CD14-positive monocyte (primary cell): ENCODE measurements at regions not wholly inside any gene's neighbourhood (a gene's known extent, or its start where the extent isn't known, plus 50 kb on each side); places are given as distances from the start of the nearest gene placed in this dataset.

Source experiments
- DNase-seq, 3 donors: peaks; one replicate each; pipeline ENCODE4 v3.0.0-alpha.2; 2011 to 2022
- H2AFZ ChIP-seq: 2 replicates; pipeline ENCODE4 v1.6.0; 2012; ENCODE audit warnings: mild to moderate bottlenecking, low read depth, low read length, inconsistent platforms; ENCODE audit not compliant: insufficient read depth, poor library complexity, severe bottlenecking
- H3K27ac ChIP-seq, 2 donors: 1 replicate in 1 of 2; 2 replicates in 1 of 2; pipeline ENCODE4 v1.5.1; 2012 to 2013; ENCODE audit warnings: low read length in 2 of 2, control low read depth in 1 of 2, inconsistent platforms in 1 of 2, low read depth in 1 of 2, mild to moderate bottlenecking in 1 of 2
- H3K27me3 ChIP-seq, 2 donors: one replicate each; pipeline versions ENCODE4 v1.6.0 to v1.6.1; 2011 to 2013; ENCODE audit warnings: low read length in 2 of 2; ENCODE audit not compliant: control insufficient read depth in 2 of 2, insufficient read depth in 2 of 2
- H3K36me3 ChIP-seq, 2 donors: replicated peaks in 1 of 2; 1 replicate in 1 of 2; 2 replicates in 1 of 2; pipeline versions ENCODE4 v1.5.1 to v1.6.1; 2012 to 2013; ENCODE audit warnings: low read length in 2 of 2, control low read depth in 1 of 2, inconsistent platforms in 1 of 2, mild to moderate bottlenecking in 1 of 2; ENCODE audit not compliant: insufficient read depth in 2 of 2, control insufficient read depth in 1 of 2
- H3K4me1 ChIP-seq, 2 donors: 1 replicate in 1 of 2; 2 replicates in 1 of 2; pipeline versions ENCODE4 v1.5.1 to v1.6.1; 2012 to 2013; ENCODE audit warnings: low read length in 2 of 2, control low read depth in 1 of 2, inconsistent platforms in 1 of 2, mild to moderate bottlenecking in 1 of 2, moderate library complexity in 1 of 2; ENCODE audit not compliant: insufficient read depth in 2 of 2, control insufficient read depth in 1 of 2
- H3K4me2 ChIP-seq: replicated peaks from 2 replicates; pipeline ENCODE3; 2012; ENCODE audit warnings: low read length, moderate library complexity, mild to moderate bottlenecking; ENCODE audit not compliant: poor library complexity, severe bottlenecking; ENCODE audit errors: extremely low read depth
- H3K4me3 ChIP-seq, 3 experiments: fragments of 200-600 bp in 1 of 3; sonication (generic) in 1 of 3; replicated peaks in 1 of 3; 1 replicate in 2 of 3; 2 replicates in 1 of 3; pipeline ENCODE4 v1.5.1; 2011 to 2013; ENCODE audit warnings: low read length in 3 of 3, mild to moderate bottlenecking in 3 of 3, control low read depth in 2 of 3, low read depth in 2 of 3, inconsistent platforms in 1 of 3, moderate library complexity in 1 of 3
- H3K79me2 ChIP-seq: 2 replicates; pipeline ENCODE4 v1.6.0; 2012; ENCODE audit warnings: mild to moderate bottlenecking, control low read depth, inconsistent platforms, low read length, moderate library complexity; ENCODE audit not compliant: insufficient read depth
- H3K9ac ChIP-seq: 2 replicates; pipeline ENCODE4 v1.6.0; 2017; ENCODE audit warnings: low read length, mild to moderate bottlenecking; ENCODE audit not compliant: insufficient read depth, poor library complexity, severe bottlenecking
- H3K9me3 ChIP-seq, 2 donors: replicated peaks in 1 of 2; 1 replicate in 1 of 2; 2 replicates in 1 of 2; pipeline versions ENCODE4 v1.5.1 to v1.6.1; 2012 to 2013; ENCODE audit warnings: low read length in 2 of 2, control low read depth in 1 of 2; ENCODE audit not compliant: control insufficient read depth in 1 of 2, insufficient read depth in 1 of 2
- H4K20me1 ChIP-seq: 2 replicates; pipeline ENCODE4 v1.6.0; 2012; ENCODE audit warnings: mild to moderate bottlenecking, low read length, control low read depth, moderate library complexity; ENCODE audit not compliant: insufficient read depth
- H3K27ac Mint-ChIP-seq, 7 donors: one replicate each; pipeline ENCODE4 v1.8.0; 2020; ENCODE audit warnings: mild to moderate bottlenecking in 7 of 7, mixed read lengths in 7 of 7, moderate library complexity in 6 of 7, inconsistent platforms in 2 of 7
- H3K27me3 Mint-ChIP-seq, 3 donors: one replicate each; pipeline ENCODE4 v1.8.0; 2021 to 2022; ENCODE audit warnings: low read depth in 3 of 3, mild to moderate bottlenecking in 3 of 3, mixed read lengths in 3 of 3, moderate library complexity in 3 of 3, inconsistent platforms in 1 of 3
- H3K36me3 Mint-ChIP-seq, 2 donors: one replicate each; pipeline ENCODE4 v1.8.0; 2020; ENCODE audit warnings: mixed read lengths in 2 of 2, inconsistent platforms in 1 of 2, mild to moderate bottlenecking in 1 of 2
- H3K4me1 Mint-ChIP-seq: one replicate; pipeline ENCODE4 v1.8.0; 2020; ENCODE audit warnings: mild to moderate bottlenecking, mixed read lengths
- H3K4me3 Mint-ChIP-seq, 2 donors: one replicate each; pipeline ENCODE4 v1.8.0; 2020; ENCODE audit warnings: mild to moderate bottlenecking in 2 of 2, mixed read lengths in 2 of 2, moderate library complexity in 1 of 2
- H3K9me3 Mint-ChIP-seq, 7 donors: one replicate each; pipeline ENCODE4 v1.8.0; 2020 to 2022; ENCODE audit warnings: mixed read lengths in 7 of 7, mild to moderate bottlenecking in 6 of 7, moderate library complexity in 6 of 7, inconsistent platforms in 2 of 7
- CTCF ChIP-seq: fragments of 200-600 bp; IDR thresholded peaks from one replicate; pipeline ENCODE4 v1.8.0; 2022; ENCODE audit warnings: antibody characterized with exemption, mild to moderate bottlenecking
- WGBS: methylation state at CpG from one replicate; pipeline ENCODE4 v1.1.5; 2013; ENCODE audit warnings: missing lambda C conversion rate; ENCODE audit not compliant: insufficient coverage; 5-methylcytosine and 5-hydroxymethylcytosine counted together
- intact Hi-C, 2 donors: fragments of 100-400 bp; cut with micrococcal nuclease; formaldehyde crosslinking; loops; one replicate each; pipeline versions ENCODE4 v1.15.0 to v1.15.1; 2023

- no peak for DNase-seq
- no peaks in the 10 kb centered on the region for H3K36me3 ChIP-seq
- no peak for TF ChIP-seq CTCF
- no peaks in the 10 kb centered on the region for H3K4me1 Mint-ChIP-seq
- no peak overlapping the region for H3K9ac ChIP-seq
- H3K27me3 Mint-ChIP-seq = peaks cover 4 to 7% (median 5%) of the 10 kb centered on the region in 3 donors
- H3K9me3 Mint-ChIP-seq = no peaks in the 10 kb centered on the region
- no peaks in the 10 kb centered on the region for H3K36me3 Mint-ChIP-seq
- 90% methylated on average over 5 of the region's 6 CpGs for WGBS
- no peaks in the 10 kb centered on the region for H3K9me3 ChIP-seq
- no peaks in the 10 kb centered on the region for H4K20me1 ChIP-seq
- H3K4me1 ChIP-seq = no peaks in the 10 kb centered on the region
- intact Hi-C loops = no loop called here
- no peak overlapping the region for H3K4me2 ChIP-seq
- no peak overlapping the region for H3K4me3 ChIP-seq
- H2AFZ ChIP-seq = no peak overlapping the region
- no peaks in the 10 kb centered on the region for H3K27me3 ChIP-seq
- no peak overlapping the region for H3K27ac Mint-ChIP-seq
- no peak overlapping the region for H3K27ac ChIP-seq
- H3K4me3 Mint-ChIP-seq = no peak overlapping the region
- H3K79me2 ChIP-seq = no peaks in the 10 kb centered on the region
Measured at GRCh38 chr17:6299275-6299674, 135.6 kb downstream of the AIPL1 start.

- H3K9me3 Mint-ChIP-seq = no peaks in the 10 kb centered on the region
- H3K4me3 Mint-ChIP-seq = no peak overlapping the region
- Histone ChIP-seq H3K36me3 (no peaks in the 10 kb centered on the region), H3K27ac (no peak overlapping the region), H3K4me2 (no peak overlapping the region), H3K4me3 (no peak overlapping the region), H3K27me3 (no peaks in the 10 kb centered on the region), H3K4me1 (no peaks in the 10 kb centered on the region), H4K20me1 (no peaks in the 10 kb centered on the region), H3K9ac (no peak overlapping the region), H3K79me2 (no peaks in the 10 kb centered on the region), H3K9me3 (no peaks in the 10 kb centered on the region), H2AFZ (no peak overlapping the region)
- H3K4me1 Mint-ChIP-seq = no peaks in the 10 kb centered on the region
- no peaks in the 10 kb centered on the region for H3K36me3 Mint-ChIP-seq
- H3K27ac Mint-ChIP-seq = no peak overlapping the region
- peaks cover 4 to 7% (median 5%) of the 10 kb centered on the region in 3 donors for H3K27me3 Mint-ChIP-seq
- intact Hi-C loops = no loop called here
- no peak for DNase-seq
- WGBS = no CpG with 5 or more reads among the region's 4 CpGs
- TF ChIP-seq CTCF = no peak
Measured at GRCh38 chr17:6297960-6298359, 137.0 kb downstream of the AIPL1 start.
